ENCODE measurements at regions not wholly inside any gene's neighbourhood (a gene's known extent, or its start where the extent isn't known, plus 50 kb on each side); places are given as distances from the start of the nearest gene placed in this dataset.

DNA sequence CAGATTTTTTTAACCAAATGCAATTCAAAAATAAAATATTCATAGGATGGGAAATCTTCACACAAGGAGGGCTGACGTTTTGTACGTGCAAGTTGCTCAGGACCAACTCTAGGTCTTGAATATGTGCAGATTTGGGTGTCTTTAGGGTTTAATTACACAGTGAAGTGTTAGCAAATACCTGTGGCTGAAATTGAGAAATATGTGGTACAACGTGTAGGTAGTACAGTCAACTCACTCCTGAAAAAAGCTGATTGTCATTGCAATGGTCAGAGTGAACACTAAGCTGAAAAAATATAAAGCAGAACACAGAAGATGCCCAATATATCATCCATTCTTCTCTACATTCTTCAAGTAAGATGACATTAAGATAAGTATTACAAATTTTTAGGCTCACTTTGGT, 314.3 kb downstream of the SLITRK1 start:
- TF ChIP-seq, protein P1, sequence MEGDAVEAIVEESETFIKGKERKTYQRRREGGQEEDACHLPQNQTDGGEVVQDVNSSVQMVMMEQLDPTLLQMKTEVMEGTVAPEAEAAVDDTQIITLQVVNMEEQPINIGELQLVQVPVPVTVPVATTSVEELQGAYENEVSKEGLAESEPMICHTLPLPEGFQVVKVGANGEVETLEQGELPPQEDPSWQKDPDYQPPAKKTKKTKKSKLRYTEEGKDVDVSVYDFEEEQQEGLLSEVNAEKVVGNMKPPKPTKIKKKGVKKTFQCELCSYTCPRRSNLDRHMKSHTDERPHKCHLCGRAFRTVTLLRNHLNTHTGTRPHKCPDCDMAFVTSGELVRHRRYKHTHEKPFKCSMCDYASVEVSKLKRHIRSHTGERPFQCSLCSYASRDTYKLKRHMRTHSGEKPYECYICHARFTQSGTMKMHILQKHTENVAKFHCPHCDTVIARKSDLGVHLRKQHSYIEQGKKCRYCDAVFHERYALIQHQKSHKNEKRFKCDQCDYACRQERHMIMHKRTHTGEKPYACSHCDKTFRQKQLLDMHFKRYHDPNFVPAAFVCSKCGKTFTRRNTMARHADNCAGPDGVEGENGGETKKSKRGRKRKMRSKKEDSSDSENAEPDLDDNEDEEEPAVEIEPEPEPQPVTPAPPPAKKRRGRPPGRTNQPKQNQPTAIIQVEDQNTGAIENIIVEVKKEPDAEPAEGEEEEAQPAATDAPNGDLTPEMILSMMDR (conservative IDR thresholded peaks at IDR 0.05; ENCODE audit: low read length), result no peak
- no peak for TF ChIP-seq EZH2phosphoT487 (IDR thresholded peaks at IDR 0.05; ENCODE audit: borderline replicate concordance, low read depth, low read length)
